ENCODE measurements at regions not wholly inside any gene's neighbourhood (a gene's known extent, or its start where the extent isn't known, plus 50 kb on each side); places are given as distances from the start of the nearest gene placed in this dataset.
A peak's percentile ranks its signal among the peaks of the same experiment; 100 is the strongest.

GRCh38 chr2:5932556-5933469, 240.6 kb downstream of the SOX11 start:
- no peaks in the 10 kb centered on the region for H3K27me3 ChIP-seq (ENCODE audit: control insufficient read depth in 1 of 2, insufficient read depth in 2 of 2, low read length in 2 of 2)
- BruUV-seq (replicated peaks), result no TSS peak
- no peak overlapping the region for H3K27ac ChIP-seq (ENCODE audit: extremely low read length, insufficient read depth, low read length)
- H2AFZ ChIP-seq (ENCODE audit: low read length), result no peak overlapping the region
- WGBS (ENCODE audit: low lambda C conversion rate), result 11% methylated on average over 20 of the region's 25 CpGs
- no peak for FAIRE-seq
- no peak overlapping the region for H3K4me2 ChIP-seq (ENCODE audit: low read depth, low read length)
- no peak overlapping the region for H3K9ac ChIP-seq (ENCODE audit: insufficient read depth, low read depth, low read length)
- H3K79me2 ChIP-seq (ENCODE audit: insufficient read depth, low read length), result no peaks in the 10 kb centered on the region
- no peaks in the 10 kb centered on the region for H4K20me1 ChIP-seq (ENCODE audit: insufficient read depth, low read length)
- ChIA-PET CTCF (ENCODE audit: low intra/inter-chr PET ratio, low total read pairs) (no interaction called here), POLR2A (no interaction called here)
- H3K4me3 ChIP-seq (replicated peaks in 1 of 3; ENCODE audit: insufficient read depth in 1 of 3, low read depth in 2 of 3, low read length in 3 of 3), result no peak overlapping the region
- H3K9me3 ChIP-seq (ENCODE audit: low read length), result peaks cover 8% of the 10 kb centered on the region; the same call in 1 of the 2 replicates
- in situ Hi-C loops (cut with HindIII; ENCODE audit: extremely low pct_ligation_motif_present, low pct_unique_long_range_greater_than_20kb) (no loop called here), intact Hi-C loops (cut with micrococcal nuclease; ENCODE audit: unreplicated experiment) (no loop called here)
- DNase-seq (ENCODE audit: low spot score), result no peak
- ATAC-seq, result peak; percentile 42
- H3K4me1 ChIP-seq (ENCODE audit: insufficient read depth, low read length), result peaks cover 8% of the 10 kb centered on the region
- no peaks in the 10 kb centered on the region for H3K36me3 ChIP-seq (replicated peaks in 1 of 2; ENCODE audit: control insufficient read depth in 1 of 2, insufficient read depth in 2 of 2, low read length in 2 of 2)
- TF ChIP-seq ZNF720 (CRISPR knock-in tag; IDR thresholded peaks at IDR 0.05) (no peak), RFX5 (IDR thresholded peaks at IDR 0.05; ENCODE audit: low read depth, low read length) (no peak), NFE2L1 (CRISPR knock-in tag; IDR thresholded peaks at IDR 0.05; ENCODE audit: borderline replicate concordance) (no peak), ZNF326 (CRISPR knock-in tag; IDR thresholded peaks at IDR 0.05; ENCODE audit: borderline replicate concordance) (no peak), MED1 (CRISPR knock-in tag; IDR thresholded peaks at IDR 0.05) (no peak), MAFG (CRISPR knock-in tag; IDR thresholded peaks at IDR 0.05) (no peak), ZFP41 (CRISPR knock-in tag; IDR thresholded peaks at IDR 0.05; ENCODE audit: borderline replicate concordance) (no peak), KMT2B (CRISPR knock-in tag; IDR thresholded peaks at IDR 0.05) (no peak), NFIC (IDR thresholded peaks at IDR 0.05; ENCODE audit: low read length) (no peak), AHDC1 (CRISPR knock-in tag; IDR thresholded peaks at IDR 0.05; ENCODE audit: borderline replicate concordance) (no peak), ZNF143 (CRISPR knock-in tag; IDR thresholded peaks at IDR 0.05) (no peak), ZMYM4 (CRISPR knock-in tag; IDR thresholded peaks at IDR 0.05) (no peak), CBX5 (CRISPR knock-in tag; IDR thresholded peaks at IDR 0.05; ENCODE audit: borderline replicate concordance) (no peak), ZNF746 (CRISPR knock-in tag; IDR thresholded peaks at IDR 0.05) (no peak)
- TF ChIP-seq, protein P1, sequence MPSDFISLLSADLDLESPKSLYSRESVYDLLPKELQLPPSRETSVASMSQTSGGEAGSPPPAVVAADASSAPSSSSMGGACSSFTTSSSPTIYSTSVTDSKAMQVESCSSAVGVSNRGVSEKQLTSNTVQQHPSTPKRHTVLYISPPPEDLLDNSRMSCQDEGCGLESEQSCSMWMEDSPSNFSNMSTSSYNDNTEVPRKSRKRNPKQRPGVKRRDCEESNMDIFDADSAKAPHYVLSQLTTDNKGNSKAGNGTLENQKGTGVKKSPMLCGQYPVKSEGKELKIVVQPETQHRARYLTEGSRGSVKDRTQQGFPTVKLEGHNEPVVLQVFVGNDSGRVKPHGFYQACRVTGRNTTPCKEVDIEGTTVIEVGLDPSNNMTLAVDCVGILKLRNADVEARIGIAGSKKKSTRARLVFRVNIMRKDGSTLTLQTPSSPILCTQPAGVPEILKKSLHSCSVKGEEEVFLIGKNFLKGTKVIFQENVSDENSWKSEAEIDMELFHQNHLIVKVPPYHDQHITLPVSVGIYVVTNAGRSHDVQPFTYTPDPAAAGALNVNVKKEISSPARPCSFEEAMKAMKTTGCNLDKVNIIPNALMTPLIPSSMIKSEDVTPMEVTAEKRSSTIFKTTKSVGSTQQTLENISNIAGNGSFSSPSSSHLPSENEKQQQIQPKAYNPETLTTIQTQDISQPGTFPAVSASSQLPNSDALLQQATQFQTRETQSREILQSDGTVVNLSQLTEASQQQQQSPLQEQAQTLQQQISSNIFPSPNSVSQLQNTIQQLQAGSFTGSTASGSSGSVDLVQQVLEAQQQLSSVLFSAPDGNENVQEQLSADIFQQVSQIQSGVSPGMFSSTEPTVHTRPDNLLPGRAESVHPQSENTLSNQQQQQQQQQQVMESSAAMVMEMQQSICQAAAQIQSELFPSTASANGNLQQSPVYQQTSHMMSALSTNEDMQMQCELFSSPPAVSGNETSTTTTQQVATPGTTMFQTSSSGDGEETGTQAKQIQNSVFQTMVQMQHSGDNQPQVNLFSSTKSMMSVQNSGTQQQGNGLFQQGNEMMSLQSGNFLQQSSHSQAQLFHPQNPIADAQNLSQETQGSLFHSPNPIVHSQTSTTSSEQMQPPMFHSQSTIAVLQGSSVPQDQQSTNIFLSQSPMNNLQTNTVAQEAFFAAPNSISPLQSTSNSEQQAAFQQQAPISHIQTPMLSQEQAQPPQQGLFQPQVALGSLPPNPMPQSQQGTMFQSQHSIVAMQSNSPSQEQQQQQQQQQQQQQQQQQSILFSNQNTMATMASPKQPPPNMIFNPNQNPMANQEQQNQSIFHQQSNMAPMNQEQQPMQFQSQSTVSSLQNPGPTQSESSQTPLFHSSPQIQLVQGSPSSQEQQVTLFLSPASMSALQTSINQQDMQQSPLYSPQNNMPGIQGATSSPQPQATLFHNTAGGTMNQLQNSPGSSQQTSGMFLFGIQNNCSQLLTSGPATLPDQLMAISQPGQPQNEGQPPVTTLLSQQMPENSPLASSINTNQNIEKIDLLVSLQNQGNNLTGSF (CRISPR knock-in tag; IDR thresholded peaks at IDR 0.05), result no peak

All from HepG2 (cell line).